Coronary artery (tissue), 2 donors: ENCODE measurements at regions not wholly inside any gene's neighbourhood (a gene's known extent, or its start where the extent isn't known, plus 50 kb on each side); places are given as distances from the start of the nearest gene placed in this dataset.

ENCODE experiments used
- DNase-seq: peaks from one replicate; pipeline ENCODE4 v3.0.0-alpha.2; 2017; ENCODE audit warnings: low spot score
- H3K27ac ChIP-seq, 2 donors: fragments of 200-600 bp; sonication (generic); one replicate each; pipeline ENCODE4 v1.5.1; 2016 to 2019
- H3K4me3 ChIP-seq: fragments of 200-600 bp; sonication (generic); 2 replicates; pipeline ENCODE4 v1.5.1; 2016; ENCODE audit warnings: mild to moderate bottlenecking, moderate library complexity
- TF ChIP-seq, protein P1 (sequence below): fragments of 200-600 bp; sonication (generic); IDR thresholded peaks from one replicate; pipeline ENCODE4 v1.5.1; 2019; ENCODE audit warnings: antibody characterized with exemption

DNA sequence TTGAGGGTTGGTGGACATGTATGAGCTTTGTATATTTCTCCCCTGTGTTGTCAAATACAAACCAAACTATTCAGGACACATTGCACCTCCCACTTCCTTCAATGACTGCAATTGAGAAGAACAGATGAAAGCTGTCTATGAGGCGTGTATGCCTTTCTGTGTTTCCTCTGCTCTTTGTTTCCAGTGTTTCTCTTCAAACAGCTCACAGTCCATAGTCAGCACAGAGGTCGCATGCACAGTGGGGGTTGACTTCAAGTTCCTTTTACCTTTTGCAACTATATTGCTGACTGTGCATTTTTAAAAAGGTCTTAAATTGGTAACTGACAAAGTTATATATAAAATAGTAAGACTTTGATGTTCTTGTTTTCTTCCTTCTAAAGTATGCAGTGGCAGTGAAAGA lies 957.8 kb downstream of the C4orf33 start:
- Histone ChIP-seq H3K27ac (no peak overlapping the region), H3K4me3 (no peak overlapping the region)
- TF ChIP-seq, protein P1, sequence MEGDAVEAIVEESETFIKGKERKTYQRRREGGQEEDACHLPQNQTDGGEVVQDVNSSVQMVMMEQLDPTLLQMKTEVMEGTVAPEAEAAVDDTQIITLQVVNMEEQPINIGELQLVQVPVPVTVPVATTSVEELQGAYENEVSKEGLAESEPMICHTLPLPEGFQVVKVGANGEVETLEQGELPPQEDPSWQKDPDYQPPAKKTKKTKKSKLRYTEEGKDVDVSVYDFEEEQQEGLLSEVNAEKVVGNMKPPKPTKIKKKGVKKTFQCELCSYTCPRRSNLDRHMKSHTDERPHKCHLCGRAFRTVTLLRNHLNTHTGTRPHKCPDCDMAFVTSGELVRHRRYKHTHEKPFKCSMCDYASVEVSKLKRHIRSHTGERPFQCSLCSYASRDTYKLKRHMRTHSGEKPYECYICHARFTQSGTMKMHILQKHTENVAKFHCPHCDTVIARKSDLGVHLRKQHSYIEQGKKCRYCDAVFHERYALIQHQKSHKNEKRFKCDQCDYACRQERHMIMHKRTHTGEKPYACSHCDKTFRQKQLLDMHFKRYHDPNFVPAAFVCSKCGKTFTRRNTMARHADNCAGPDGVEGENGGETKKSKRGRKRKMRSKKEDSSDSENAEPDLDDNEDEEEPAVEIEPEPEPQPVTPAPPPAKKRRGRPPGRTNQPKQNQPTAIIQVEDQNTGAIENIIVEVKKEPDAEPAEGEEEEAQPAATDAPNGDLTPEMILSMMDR = no peak
- no peak for DNase-seq

DNA sequence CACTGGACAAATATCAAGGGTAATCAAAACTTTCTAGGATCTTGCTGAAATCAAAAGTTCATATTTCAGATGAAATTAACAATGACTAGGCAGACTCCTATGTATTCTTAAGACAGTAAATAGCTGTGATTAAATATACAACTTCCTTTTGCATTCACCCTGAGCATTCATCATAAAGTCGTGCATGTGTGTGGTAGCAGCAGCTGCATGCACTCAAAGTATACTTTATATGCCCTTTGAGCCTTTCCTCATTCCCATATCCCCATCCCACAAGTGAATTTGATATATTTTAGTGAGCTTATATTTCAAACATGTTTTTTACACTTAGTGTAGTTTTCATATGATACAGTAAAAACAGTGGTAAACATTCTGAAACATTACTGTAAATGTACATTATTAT lies 959.0 kb downstream of the C4orf33 start:
- DNase-seq = no peak
- TF ChIP-seq, protein P1 = no peak
- no peak overlapping the region for H3K27ac ChIP-seq
- H3K4me3 ChIP-seq = no peak overlapping the region

DNA sequence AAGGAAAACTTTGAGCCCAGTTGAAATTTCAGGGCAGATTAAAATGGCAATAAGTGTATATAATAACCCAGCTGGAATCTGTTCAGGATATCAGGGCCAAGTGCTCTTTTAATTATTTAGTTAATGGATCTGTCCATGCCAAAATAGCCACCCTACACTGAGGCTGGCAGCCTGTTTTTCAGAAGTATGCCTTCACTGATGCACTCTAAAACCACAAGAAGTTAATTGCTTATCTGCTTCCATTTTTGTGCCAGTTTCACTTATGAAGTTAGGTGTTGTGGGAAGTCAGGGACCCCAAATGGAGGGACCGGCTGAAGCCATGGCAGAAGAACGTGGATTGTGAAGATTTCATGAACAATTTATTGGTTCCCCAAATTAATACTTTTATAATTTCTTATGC lies 960.3 kb downstream of the C4orf33 start:
- Histone ChIP-seq H3K4me3 (no peak overlapping the region), H3K27ac (no peak overlapping the region)
- TF ChIP-seq, protein P1 = no peak
- no peak for DNase-seq

DNA sequence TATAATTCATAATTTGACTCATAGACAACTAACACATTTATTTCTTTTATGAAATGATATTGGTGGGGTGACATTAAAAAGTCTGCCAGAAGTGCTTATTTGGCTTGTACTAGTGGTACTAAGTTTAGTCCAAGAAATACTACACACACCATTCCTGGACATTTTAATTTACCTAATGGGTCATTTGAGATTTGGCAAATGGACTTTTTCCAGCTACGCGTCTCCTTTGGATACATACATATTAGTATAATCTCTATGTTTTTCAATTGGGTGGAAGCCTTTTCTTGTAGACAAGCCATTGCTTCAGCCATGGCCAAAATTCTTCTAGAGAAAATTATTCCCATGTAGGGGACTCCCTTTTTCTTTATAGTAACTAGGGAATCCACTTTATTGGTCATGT lies 968.5 kb downstream of the C4orf33 start:
- TF ChIP-seq, protein P1 = no peak
- DNase-seq = no peak
- H3K4me3 ChIP-seq = no peak overlapping the region

DNA sequence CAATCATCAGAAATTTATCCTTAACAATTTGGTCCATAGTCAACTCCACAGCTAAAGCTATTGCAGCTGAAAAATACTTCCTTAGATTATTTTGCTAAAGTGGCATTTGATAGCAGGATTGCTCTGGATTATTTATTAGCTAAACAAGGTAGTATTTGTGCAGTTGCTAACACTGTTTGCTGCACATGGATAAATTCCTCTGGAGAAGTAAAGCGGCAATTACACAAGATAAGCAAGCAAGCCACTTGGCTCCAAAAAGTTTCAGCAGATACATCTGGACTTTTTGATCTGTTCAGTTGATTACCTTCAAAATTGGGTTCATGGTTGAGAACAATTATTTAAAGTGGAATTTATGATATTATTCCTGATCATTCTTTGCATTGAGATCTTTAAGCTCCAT lies 971.5 kb downstream of the C4orf33 start:
- TF ChIP-seq, protein P1 = no peak
- no peak for DNase-seq
- no peak overlapping the region for H3K4me3 ChIP-seq
- no peak overlapping the region for H3K27ac ChIP-seq

More for the DNA sequence above, 968.5 kb downstream of the C4orf33 start:
- no peak overlapping the region for H3K27ac ChIP-seq

DNA sequence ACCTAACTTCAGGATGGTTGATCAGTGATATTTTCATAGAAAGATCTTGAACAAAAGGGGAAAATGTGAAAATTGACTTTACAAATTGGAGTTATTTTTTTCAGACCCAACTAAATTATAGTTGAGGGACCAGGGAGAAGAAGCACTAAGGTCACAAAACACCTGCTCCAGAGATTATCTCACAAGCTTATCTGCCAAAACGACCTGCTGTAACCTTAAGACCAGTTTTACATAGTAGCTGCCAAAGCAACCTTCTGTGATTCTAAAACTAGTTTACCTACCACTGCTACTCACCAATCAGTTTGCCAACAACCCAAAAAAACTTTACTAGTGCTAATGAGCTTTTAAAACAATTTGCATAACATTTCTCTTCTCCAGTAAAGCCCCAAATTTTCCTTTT lies 972.1 kb downstream of the C4orf33 start:
- TF ChIP-seq, protein P1 = no peak
- no peak for DNase-seq
- H3K27ac ChIP-seq = no peak overlapping the region
- no peak overlapping the region for H3K4me3 ChIP-seq

DNA sequence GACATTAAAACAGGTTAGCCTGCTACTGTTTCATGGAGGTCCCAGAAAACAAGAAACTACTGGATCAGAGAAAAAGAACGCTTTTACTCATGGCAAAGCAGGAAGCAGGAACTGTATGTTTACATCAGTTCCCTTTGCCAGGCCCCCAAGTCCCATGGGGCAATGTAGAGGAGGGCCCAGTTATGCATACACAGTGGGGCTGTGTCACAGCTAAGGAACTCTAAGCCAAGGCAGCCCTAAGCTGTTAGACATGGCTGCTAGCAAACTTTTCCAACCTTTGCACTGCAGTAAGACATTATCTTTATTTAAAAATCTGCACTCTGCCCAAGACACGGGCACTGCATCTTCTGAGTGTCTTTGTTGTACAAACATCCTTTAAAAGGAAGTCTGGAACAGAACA lies 975.8 kb downstream of the C4orf33 start:
- no peak for DNase-seq
- H3K4me3 ChIP-seq = no peak overlapping the region
- H3K27ac ChIP-seq = no peak overlapping the region
- TF ChIP-seq, protein P1 = no peak
